ENCODE measurements at regions not wholly inside any gene's neighbourhood (a gene's known extent, or its start where the extent isn't known, plus 50 kb on each side); places are given as distances from the start of the nearest gene placed in this dataset.

- no peak for DNase-seq
- Histone ChIP-seq H3K9me3 (ENCODE audit: control insufficient read depth in 4 of 4, insufficient read depth in 3 of 4, low read length in 3 of 4) (no peaks in the 10 kb centered on the region), H3K36me3 (ENCODE audit: control insufficient read depth in 4 of 4, insufficient read depth in 4 of 4, low read length in 4 of 4) (no peaks in the 10 kb centered on the region), H3K4me1 (ENCODE audit: control insufficient read depth in 5 of 5, insufficient read depth in 5 of 5, low read length in 5 of 5) (no peaks in the 10 kb centered on the region), H3K4me3 (no peak overlapping the region), H3K9ac (ENCODE audit: insufficient read depth in 1 of 2, low read length in 2 of 2) (no peak overlapping the region), H3K27ac (ENCODE audit: low read depth in 1 of 2, low read length in 1 of 2) (no peak overlapping the region), H3K27me3 (ENCODE audit: control insufficient read depth in 3 of 3, insufficient read depth in 3 of 3, low read length in 2 of 3) (peaks cover 0 to 3% (median 2%) of the 10 kb centered on the region in 3 donors)
- 94% methylated on average over 5 of the region's 5 CpGs for WGBS, 2 donors
- ATAC-seq (ENCODE audit: insufficient read depth, low FRiP score) = no peak
- TF ChIP-seq CTCF (IDR thresholded peaks at IDR 0.05; ENCODE audit: control extremely low read depth, extremely low read depth) = no peak
These were observed 531.4 kb downstream of the FUT8 start for GRCh38 chr14:65943916-65944410.

- H3K4me3 ChIP-seq = no peak overlapping the region
- ATAC-seq (ENCODE audit: insufficient read depth, low FRiP score) (no peak), DNase-seq (no peak)
- WGBS, 2 donors = 90 to 91% methylated on average over 3 of the region's 3 CpGs
- no peak overlapping the region for H3K9ac ChIP-seq (ENCODE audit: insufficient read depth in 1 of 2, low read length in 2 of 2)
- H3K27me3 ChIP-seq (ENCODE audit: control insufficient read depth in 3 of 3, insufficient read depth in 3 of 3, low read length in 2 of 3) = peaks cover 0 to 3% (median 2%) of the 10 kb centered on the region in 3 donors
- no peaks in the 10 kb centered on the region for H3K9me3 ChIP-seq (ENCODE audit: control insufficient read depth in 4 of 4, insufficient read depth in 3 of 4, low read length in 3 of 4)
- no peaks in the 10 kb centered on the region for H3K36me3 ChIP-seq (ENCODE audit: control insufficient read depth in 4 of 4, insufficient read depth in 4 of 4, low read length in 4 of 4)
- no peak overlapping the region for H3K27ac ChIP-seq (ENCODE audit: low read depth in 1 of 2, low read length in 1 of 2)
- TF ChIP-seq CTCF (IDR thresholded peaks at IDR 0.05; ENCODE audit: control extremely low read depth, extremely low read depth) = no peak
- H3K4me1 ChIP-seq (ENCODE audit: control insufficient read depth in 5 of 5, insufficient read depth in 5 of 5, low read length in 5 of 5) = no peaks in the 10 kb centered on the region
These were observed 532.8 kb downstream of the FUT8 start for GRCh38 chr14:65945327-65945726.

- Histone ChIP-seq H3K27ac (ENCODE audit: low read depth in 1 of 2, low read length in 1 of 2) (no peak overlapping the region), H3K4me1 (ENCODE audit: control insufficient read depth in 5 of 5, insufficient read depth in 5 of 5, low read length in 5 of 5) (no peaks in the 10 kb centered on the region), H3K9ac (ENCODE audit: insufficient read depth in 1 of 2, low read length in 2 of 2) (no peak overlapping the region), H3K36me3 (ENCODE audit: control insufficient read depth in 4 of 4, insufficient read depth in 4 of 4, low read length in 4 of 4) (no peaks in the 10 kb centered on the region), H3K9me3 (ENCODE audit: control insufficient read depth in 4 of 4, insufficient read depth in 3 of 4, low read length in 3 of 4) (no peaks in the 10 kb centered on the region), H3K4me3 (no peak overlapping the region), H3K27me3 (ENCODE audit: control insufficient read depth in 3 of 3, insufficient read depth in 3 of 3, low read length in 2 of 3) (peaks cover 0 to 3% (median 2%) of the 10 kb centered on the region in 3 donors)
- no peak for TF ChIP-seq CTCF (IDR thresholded peaks at IDR 0.05; ENCODE audit: control extremely low read depth, extremely low read depth)
- 88 to 94% methylated on average over 4 of the region's 4 CpGs for whole genome bisulfite sequencing, 2 donors
- DNase-seq (no peak), ATAC-seq (ENCODE audit: insufficient read depth, low FRiP score) (no peak)
These were observed 534.0 kb downstream of the FUT8 start for GRCh38 chr14:65946494-65946893.

GRCh38 chr14:65948302-65948701 lies 535.8 kb downstream of the FUT8 start:
- WGBS, 2 donors = 55 to 81% methylated on average over 8 of the region's 8 CpGs

More at GRCh38 chr14:65948302-65948701, 535.8 kb downstream of the FUT8 start:
- DNase-seq = no peak
- H3K4me1 ChIP-seq (ENCODE audit: control insufficient read depth in 5 of 5, insufficient read depth in 5 of 5, low read length in 5 of 5) = no peaks in the 10 kb centered on the region
- peaks cover 0 to 3% (median 0%) of the 10 kb centered on the region in 3 donors for H3K27me3 ChIP-seq (ENCODE audit: control insufficient read depth in 3 of 3, insufficient read depth in 3 of 3, low read length in 2 of 3)
- no peak overlapping the region for H3K9ac ChIP-seq (ENCODE audit: insufficient read depth in 1 of 2, low read length in 2 of 2)
- no peaks in the 10 kb centered on the region for H3K36me3 ChIP-seq (ENCODE audit: control insufficient read depth in 4 of 4, insufficient read depth in 4 of 4, low read length in 4 of 4)
- no peak overlapping the region for H3K27ac ChIP-seq (ENCODE audit: low read depth in 1 of 2, low read length in 1 of 2)
- no peak overlapping the region for H3K4me3 ChIP-seq
- ATAC-seq (ENCODE audit: insufficient read depth, low FRiP score) = no peak
- no peak for TF ChIP-seq CTCF (IDR thresholded peaks at IDR 0.05; ENCODE audit: control extremely low read depth, extremely low read depth)
- H3K9me3 ChIP-seq (ENCODE audit: control insufficient read depth in 4 of 4, insufficient read depth in 3 of 4, low read length in 3 of 4) = no peaks in the 10 kb centered on the region
